ENCODE measurements at regions not wholly inside any gene's neighbourhood (a gene's known extent, or its start where the extent isn't known, plus 50 kb on each side); places are given as distances from the start of the nearest gene placed in this dataset.

DNA sequence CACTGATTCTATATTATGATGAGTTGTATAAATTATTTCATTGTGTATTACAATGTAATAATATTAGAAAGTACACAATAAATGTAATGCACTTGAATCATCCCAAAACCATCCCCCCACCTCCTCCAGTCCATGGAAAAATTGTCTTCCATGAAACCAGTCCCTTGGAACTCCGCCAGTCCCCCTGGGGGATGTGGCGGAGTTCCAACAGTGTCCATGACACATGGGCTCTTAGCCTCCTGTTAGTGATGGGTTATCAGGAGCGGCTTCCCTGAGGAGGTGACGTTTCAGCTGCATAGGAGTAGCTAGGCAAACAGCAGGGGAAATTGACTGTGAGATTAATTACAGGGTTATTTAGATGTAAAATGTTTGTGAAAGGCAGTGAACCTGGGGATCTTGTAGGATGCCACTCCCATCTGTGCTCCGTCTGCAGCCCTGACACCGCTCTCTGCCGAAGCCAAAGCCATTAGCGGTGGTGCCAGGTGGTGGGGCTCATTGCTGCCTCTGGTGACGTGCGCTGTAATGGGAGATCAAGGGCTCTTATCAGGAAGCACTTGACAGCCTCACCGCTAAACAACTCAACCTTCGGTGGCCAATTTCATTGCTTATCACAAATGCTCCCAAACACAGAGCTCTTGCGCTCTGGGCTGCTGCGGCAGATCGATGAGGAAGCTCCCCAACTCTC, 81.6 kb upstream of the MC3R start:
- TF ChIP-seq CTCF (IDR thresholded peaks at IDR 0.05) (no peak), POLR2AphosphoS5 (IDR thresholded peaks at IDR 0.05) (no peak), POLR2A (IDR thresholded peaks at IDR 0.05) (no peak)
